Aorta (tissue), 5 donors: ENCODE measurements at regions not wholly inside any gene's neighbourhood (a gene's known extent, or its start where the extent isn't known, plus 50 kb on each side); places are given as distances from the start of the nearest gene placed in this dataset.

ENCODE experiments used
- ATAC-seq: fragments of 200-7000 bp; cut with Tn5 transposase; one replicate; pipeline ENCODE4 v1.9.1; 2022; ENCODE audit warnings: moderate library complexity; ENCODE audit not compliant: low FRiP score
- DNase-seq, 2 donors: peaks; one replicate each; pipeline ENCODE4 v3.0.0-alpha.2; 2020
- H3K27ac ChIP-seq, 2 donors: one replicate each; pipeline ENCODE4 v1.5.1; 2013; ENCODE audit warnings: low read length in 2 of 2, mild to moderate bottlenecking in 2 of 2, moderate library complexity in 2 of 2, control low read depth in 1 of 2, inconsistent platforms in 1 of 2, low read depth in 1 of 2
- H3K27me3 ChIP-seq, 2 donors: one replicate each; pipeline ENCODE4 v1.6.1; 2013; ENCODE audit warnings: control low read depth in 1 of 2, low read length in 1 of 2, mild to moderate bottlenecking in 1 of 2, moderate library complexity in 1 of 2; ENCODE audit not compliant: insufficient read depth in 2 of 2, control insufficient read depth in 1 of 2
- H3K36me3 ChIP-seq, 2 donors: one replicate each; pipeline ENCODE4 v1.6.1; 2013; ENCODE audit warnings: control low read depth in 1 of 2, low read length in 1 of 2, mild to moderate bottlenecking in 1 of 2; ENCODE audit not compliant: insufficient read depth in 2 of 2, control insufficient read depth in 1 of 2
- H3K4me1 ChIP-seq, 2 donors: one replicate each; pipeline ENCODE4 v1.6.1; 2013; ENCODE audit warnings: low read length in 2 of 2, control low read depth in 1 of 2, mild to moderate bottlenecking in 1 of 2, moderate library complexity in 1 of 2; ENCODE audit not compliant: insufficient read depth in 2 of 2, control insufficient read depth in 1 of 2
- H3K4me3 ChIP-seq, 2 donors: one replicate each; pipeline ENCODE4 v1.5.1; 2013; ENCODE audit warnings: low read length in 2 of 2, control low read depth in 1 of 2, mild to moderate bottlenecking in 1 of 2
- H3K9me3 ChIP-seq: one replicate; pipeline ENCODE4 v1.6.1; 2013; ENCODE audit warnings: mild to moderate bottlenecking, low read length; ENCODE audit not compliant: control insufficient read depth
- WGBS, 2 donors: extraction: QIAGEN DNeasy Blood & Tissue Kit; methylation state at CpG; one replicate each; pipeline ENCODE4 v1.1.7; 2013; 5-methylcytosine and 5-hydroxymethylcytosine counted together
- intact Hi-C, 2 donors: fragments of 100-400 bp; cut with DNase I; formaldehyde crosslinking; loops; one replicate each; pipeline versions ENCODE4 v1.14.2 to v1.15.0; 2022
- donor health status: healthy with polysubstance abuse.
- donor health status: Bipolar disorder and iron deficiency.
- donor health status: DM: no; HTN: no; CAD: no.
- donor health status: DM: no; HTN: no; CAD: no.
- donor health status: DM: yes; HTN: yes; CAD: no.

- Histone ChIP-seq H3K27ac (no peak overlapping the region), H3K9me3 (peaks cover 4% of the 10 kb centered on the region), H3K4me3 (no peak overlapping the region), H3K36me3 (no peaks in the 10 kb centered on the region), H3K4me1 (no peaks in the 10 kb centered on the region), H3K27me3 (no peaks in the 10 kb centered on the region)
- intact Hi-C loops = no loop called here
- 93 to 95% methylated on average over 1 of the region's 1 CpG for whole genome bisulfite sequencing, 2 donors
- ATAC-seq = no peak
- no peak for DNase-seq
Observed at GRCh38 chr7:46186131-46186530, 265.1 kb upstream of the IGFBP3 start.

- no peak for ATAC-seq
- intact Hi-C loops = no loop called here
- 89 to 91% methylated on average over 2 of the region's 2 CpGs for WGBS, 2 donors
- no peak overlapping the region for H3K4me3 ChIP-seq
- no peak overlapping the region for H3K27ac ChIP-seq
- no peaks in the 10 kb centered on the region for H3K4me1 ChIP-seq
- peaks cover 4% of the 10 kb centered on the region for H3K9me3 ChIP-seq
- H3K36me3 ChIP-seq = no peaks in the 10 kb centered on the region
- no peaks in the 10 kb centered on the region for H3K27me3 ChIP-seq
- no peak for DNase-seq
Observed at GRCh38 chr7:46179061-46179610, 258.1 kb upstream of the IGFBP3 start.

- no peak overlapping the region for H3K4me3 ChIP-seq
- intact Hi-C loops = no loop called here
- ATAC-seq (no peak), DNase-seq (no peak)
- H3K36me3 ChIP-seq = no peaks in the 10 kb centered on the region
- H3K9me3 ChIP-seq = peaks cover 4% of the 10 kb centered on the region
- no peak overlapping the region for H3K27ac ChIP-seq
- H3K27me3 ChIP-seq = no peaks in the 10 kb centered on the region
- no peaks in the 10 kb centered on the region for H3K4me1 ChIP-seq
Observed at GRCh38 chr7:46178661-46179060, 257.6 kb upstream of the IGFBP3 start.

- Histone ChIP-seq H3K4me3 (no peak overlapping the region), H3K9me3 (peaks cover 4% of the 10 kb centered on the region), H3K27me3 (no peaks in the 10 kb centered on the region), H3K36me3 (no peaks in the 10 kb centered on the region), H3K27ac (no peak overlapping the region), H3K4me1 (no peaks in the 10 kb centered on the region)
- WGBS, 2 donors = 94% methylated on average over 2 of the region's 2 CpGs
- ATAC-seq = no peak
- intact Hi-C loops = no loop called here
- no peak for DNase-seq
Observed at GRCh38 chr7:46177821-46178220, 256.7 kb upstream of the IGFBP3 start.

GRCh38 chr7:46175221-46175620 lies 254.1 kb upstream of the IGFBP3 start:
- 88 to 94% methylated on average over 5 of the region's 5 CpGs for WGBS, 2 donors
- no peaks in the 10 kb centered on the region for H3K9me3 ChIP-seq

GRCh38 chr7:46174196-46174580 lies 253.1 kb upstream of the IGFBP3 start:
- DNase-seq = no peak
- ATAC-seq = no peak
- intact Hi-C loops = no loop called here
- H3K4me1 ChIP-seq = no peaks in the 10 kb centered on the region
- 48 to 49% methylated on average over 2 of the region's 2 CpGs for WGBS, 2 donors
- H3K36me3 ChIP-seq = no peaks in the 10 kb centered on the region
- no peak overlapping the region for H3K4me3 ChIP-seq
- no peak overlapping the region for H3K27ac ChIP-seq
- H3K27me3 ChIP-seq = no peaks in the 10 kb centered on the region
- H3K9me3 ChIP-seq = no peaks in the 10 kb centered on the region

More at GRCh38 chr7:46175221-46175620, 254.1 kb upstream of the IGFBP3 start:
- intact Hi-C loops = no loop called here
- no peak overlapping the region for H3K27ac ChIP-seq
- no peaks in the 10 kb centered on the region for H3K27me3 ChIP-seq
- ATAC-seq (no peak), DNase-seq (no peak)
- H3K36me3 ChIP-seq = no peaks in the 10 kb centered on the region
- no peaks in the 10 kb centered on the region for H3K4me1 ChIP-seq
- no peak overlapping the region for H3K4me3 ChIP-seq

GRCh38 chr7:46173476-46174195 lies 252.6 kb upstream of the IGFBP3 start:
- no peak overlapping the region for H3K27ac ChIP-seq

GRCh38 chr7:46170792-46171191 lies 249.7 kb upstream of the IGFBP3 start:
- no peaks in the 10 kb centered on the region for H3K27me3 ChIP-seq
- H3K4me3 ChIP-seq = no peak overlapping the region
- intact Hi-C loops = no loop called here
- 25 to 37% methylated on average over 1 of the region's 1 CpG for WGBS, 2 donors
- no peaks in the 10 kb centered on the region for H3K36me3 ChIP-seq
- DNase-seq (no peak), ATAC-seq (no peak)
- no peaks in the 10 kb centered on the region for H3K4me1 ChIP-seq
- no peak overlapping the region for H3K27ac ChIP-seq
- H3K9me3 ChIP-seq = no peaks in the 10 kb centered on the region

More at GRCh38 chr7:46173476-46174195, 252.6 kb upstream of the IGFBP3 start:
- H3K9me3 ChIP-seq = no peaks in the 10 kb centered on the region
- no peak overlapping the region for H3K4me3 ChIP-seq
- H3K4me1 ChIP-seq = no peaks in the 10 kb centered on the region
- peak; percentile 55 for ATAC-seq
- DNase-seq = peak in 1 of 2 donors; percentile 53
- intact Hi-C loops = no loop called here
- no peaks in the 10 kb centered on the region for H3K36me3 ChIP-seq
- no peaks in the 10 kb centered on the region for H3K27me3 ChIP-seq
- 34 to 36% methylated on average over 14 of the region's 14 CpGs for whole genome bisulfite sequencing, 2 donors

GRCh38 chr7:46170021-46170420 lies 248.9 kb upstream of the IGFBP3 start:
- intact Hi-C loops = no loop called here
- no peak for DNase-seq
- Histone ChIP-seq H3K27me3 (no peaks in the 10 kb centered on the region), H3K36me3 (no peaks in the 10 kb centered on the region), H3K9me3 (no peaks in the 10 kb centered on the region), H3K4me3 (no peak overlapping the region), H3K27ac (no peak overlapping the region), H3K4me1 (no peaks in the 10 kb centered on the region)
- no peak for ATAC-seq
- WGBS, 2 donors = 82 to 87% methylated on average over 6 of the region's 6 CpGs
